Stomach (tissue), 4 donors: ENCODE measurements at regions not wholly inside any gene's neighbourhood (a gene's known extent, or its start where the extent isn't known, plus 50 kb on each side); places are given as distances from the start of the nearest gene placed in this dataset.
"Not testable (repeated sequence)": the region's sequence is repeated elsewhere in the genome, so short reads cannot be mapped to it uniquely, and the experiment has no call there.

Source experiments
- CTCF ChIP-seq, 7 experiments: fragments of 450-650 bp in 4 of 7; fragments of 200-600 bp in 3 of 7; sonication (generic) in 3 of 7; IDR thresholded peaks; one replicate each; pipeline ENCODE4 v1.5.1; 2016 to 2019; ENCODE audit warnings: antibody characterized with exemption in 7 of 7, control low read depth in 2 of 7, mild to moderate bottlenecking in 1 of 7
- POLR2A ChIP-seq, 4 donors: fragments of 450-650 bp; IDR thresholded peaks; one replicate each; pipeline ENCODE4 v1.6.1; 2016; ENCODE audit warnings: antibody characterized with exemption in 4 of 4, control low read depth in 2 of 4, mild to moderate bottlenecking in 1 of 4, moderate library complexity in 1 of 4
- POLR2AphosphoS5 ChIP-seq, 3 donors: sonication (generic); formaldehyde crosslinking; IDR thresholded peaks; one replicate each; pipeline ENCODE4 v1.6.1; 2016; ENCODE audit warnings: antibody characterized with exemption in 3 of 3

GRCh38 chr4:111444836-111445235 is 700.4 kb upstream of the FAM241A start:
- TF ChIP-seq CTCF, POLR2AphosphoS5, POLR2A (IDR thresholded peaks at IDR 0.05): not testable (repeated sequence)
